CD4-positive, CD25-positive, alpha-beta regulatory T cell (primary cell): ENCODE measurements at regions not wholly inside any gene's neighbourhood (a gene's known extent, or its start where the extent isn't known, plus 50 kb on each side); places are given as distances from the start of the nearest gene placed in this dataset.
"Not testable (repeated sequence)": the region's sequence is repeated elsewhere in the genome, so short reads cannot be mapped to it uniquely, and the experiment has no call there.

Source experiments
- ATAC-seq, 2 donors: fragments of 150-1000 bp; cut with Tn5 transposase; one replicate each; pipeline ENCODE4 v1.10.0; 2021; ENCODE audit warnings: low read depth in 2 of 2, moderate number of reproducible peaks in 2 of 2, moderate library complexity in 1 of 2
- DNase-seq, 3 donors: peaks; one replicate each; pipeline versions ENCODE4 v3.0.0 to v3.0.0-alpha.2; 2012 to 2022; ENCODE audit warnings: mixed read lengths in 1 of 3
- H3K27ac ChIP-seq: one replicate; pipeline ENCODE4 v1.7.0; 2013; ENCODE audit warnings: mild to moderate bottlenecking, low read length; ENCODE audit not compliant: insufficient read depth, poor library complexity, severe bottlenecking
- H3K27me3 ChIP-seq: one replicate; pipeline ENCODE4 v1.7.0; 2013; ENCODE audit warnings: low read length; ENCODE audit not compliant: control insufficient read depth, insufficient read depth
- H3K36me3 ChIP-seq: one replicate; pipeline ENCODE4 v1.7.0; 2013; ENCODE audit warnings: mild to moderate bottlenecking, low read length, moderate library complexity; ENCODE audit not compliant: control insufficient read depth, insufficient read depth
- H3K4me1 ChIP-seq: 2 replicates; pipeline ENCODE4 v1.7.0; 2013; ENCODE audit warnings: mild to moderate bottlenecking, low read length; ENCODE audit not compliant: insufficient read depth, control insufficient read depth, poor library complexity, severe bottlenecking
- H3K4me3 ChIP-seq: one replicate; pipeline ENCODE4 v1.7.0; 2013; ENCODE audit warnings: low read depth, mild to moderate bottlenecking, low read length, moderate library complexity
- H3K9me3 ChIP-seq, 2 experiments: 1 replicate in 1 of 2; 2 replicates in 1 of 2; pipeline ENCODE4 v1.7.0; 2013; ENCODE audit warnings: low read length in 2 of 2, mild to moderate bottlenecking in 1 of 2, moderate library complexity in 1 of 2; ENCODE audit not compliant: control insufficient read depth in 2 of 2
- H3K27ac Mint-ChIP-seq, 3 donors: one replicate each; pipeline ENCODE4 v1.8.0; 2020 to 2022; ENCODE audit warnings: mild to moderate bottlenecking in 3 of 3, mixed read lengths in 3 of 3, moderate library complexity in 2 of 3
- H3K27me3 Mint-ChIP-seq: one replicate; pipeline ENCODE4 v1.8.0; 2022; ENCODE audit warnings: mild to moderate bottlenecking, mixed read lengths
- H3K36me3 Mint-ChIP-seq: one replicate; pipeline ENCODE4 v1.8.0; 2020; ENCODE audit warnings: mixed read lengths
- H3K4me1 Mint-ChIP-seq, 4 donors: one replicate each; pipeline ENCODE4 v1.8.0; 2020 to 2022; ENCODE audit warnings: mixed read lengths in 4 of 4, mild to moderate bottlenecking in 1 of 4
- H3K4me3 Mint-ChIP-seq, 4 donors: one replicate each; pipeline ENCODE4 v1.8.0; 2020 to 2022; ENCODE audit warnings: mild to moderate bottlenecking in 4 of 4, mixed read lengths in 4 of 4, moderate library complexity in 3 of 4
- H3K9me3 Mint-ChIP-seq, 7 donors: one replicate each; pipeline ENCODE4 v1.8.0; 2020 to 2022; ENCODE audit warnings: mixed read lengths in 7 of 7, mild to moderate bottlenecking in 3 of 7, moderate library complexity in 2 of 7

DNA sequence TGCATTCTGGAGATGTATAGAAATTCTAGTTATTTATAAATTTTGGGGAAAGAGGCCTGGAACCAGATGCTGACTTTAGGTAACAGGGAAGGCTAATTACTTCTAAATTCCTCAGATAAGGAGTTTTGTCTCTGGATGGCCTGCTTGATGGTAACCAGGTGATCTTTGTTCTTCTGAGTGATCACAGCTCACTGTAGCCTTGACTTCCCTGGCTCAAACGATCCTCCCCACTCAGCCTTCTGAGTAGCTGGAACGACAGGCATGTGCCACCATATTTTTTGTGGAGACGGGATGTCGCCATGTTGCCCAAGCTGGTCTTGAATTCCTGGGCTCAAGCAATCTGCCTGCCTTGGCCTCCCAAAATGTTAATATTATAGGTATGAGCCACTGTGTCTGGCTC lies 54.4 kb upstream of the MSH6 start:
- H3K27ac Mint-ChIP-seq, result no peak overlapping the region
- H3K9me3 Mint-ChIP-seq, result peaks cover 0 to 2% (median 0%) of the 10 kb centered on the region in 7 donors
- no peaks in the 10 kb centered on the region for H3K27me3 ChIP-seq
- H3K4me1 ChIP-seq, result no peaks in the 10 kb centered on the region
- no peak overlapping the region for H3K27ac ChIP-seq
- H3K4me3 Mint-ChIP-seq, result no peak overlapping the region
- no peaks in the 10 kb centered on the region for H3K36me3 Mint-ChIP-seq
- H3K36me3 ChIP-seq, result no peaks in the 10 kb centered on the region
- DNase-seq (no peak), ATAC-seq (no peak)
- no peak overlapping the region for H3K4me3 ChIP-seq
- peaks cover 4% of the 10 kb centered on the region for H3K27me3 Mint-ChIP-seq
- no peaks in the 10 kb centered on the region for H3K9me3 ChIP-seq
- H3K4me1 Mint-ChIP-seq, result no peaks in the 10 kb centered on the region

DNA sequence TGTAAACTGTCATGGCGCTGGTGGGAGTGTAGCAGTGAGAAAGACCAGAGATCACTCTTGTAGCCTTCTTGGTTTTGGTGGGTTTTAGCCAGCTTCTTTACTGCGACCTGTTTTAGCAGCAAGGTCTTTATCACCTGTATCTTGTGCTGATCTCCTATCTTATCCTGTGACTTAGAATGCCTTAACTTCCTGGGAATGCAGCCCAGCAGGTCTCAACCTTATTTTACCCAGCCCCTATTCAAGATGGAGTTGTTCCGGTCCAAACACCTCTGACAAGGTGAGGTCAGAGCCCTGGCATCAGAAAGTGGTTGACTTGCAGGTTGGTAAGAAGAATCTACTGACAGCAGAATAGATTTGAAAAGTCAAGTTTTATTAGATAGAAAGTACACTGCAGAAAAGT lies 55.0 kb upstream of the MSH6 start:
- Histone ChIP-seq H3K36me3 (no peaks in the 10 kb centered on the region), H3K4me1 (no peaks in the 10 kb centered on the region), H3K27ac (no peak overlapping the region), H3K4me3 (no peak overlapping the region), H3K9me3 (no peaks in the 10 kb centered on the region), H3K27me3 (no peaks in the 10 kb centered on the region)
- Mint-ChIP-seq H3K36me3 (no peaks in the 10 kb centered on the region), H3K9me3 (peaks cover 0 to 2% (median 0%) of the 10 kb centered on the region in 7 donors), H3K27ac (no peak overlapping the region), H3K4me3 (no peak overlapping the region), H3K27me3 (peaks cover 4% of the 10 kb centered on the region), H3K4me1 (no peaks in the 10 kb centered on the region)
- no peak for DNase-seq
- ATAC-seq, result no peak

DNA sequence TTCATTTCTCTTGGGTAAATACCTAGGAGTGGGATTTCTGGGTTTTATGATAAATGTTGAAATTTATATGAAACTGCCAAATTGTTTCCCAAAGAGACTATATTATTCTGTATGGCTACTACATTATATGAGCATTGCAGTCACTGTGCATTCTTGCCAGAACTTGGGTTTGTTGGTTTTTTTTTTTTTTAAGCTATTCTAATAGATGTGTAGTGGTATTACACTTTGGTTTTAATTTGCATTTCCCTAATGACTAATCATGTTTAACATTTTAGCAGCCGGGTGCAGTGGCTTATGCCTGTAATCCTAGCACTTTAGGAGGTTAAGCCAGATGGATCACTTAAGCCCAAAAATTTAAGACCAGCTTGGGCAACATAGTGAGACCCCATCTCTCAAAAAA lies 56.0 kb upstream of the MSH6 start:
- H3K27ac ChIP-seq, H3K36me3 Mint-ChIP-seq, ATAC-seq, DNase-seq, H3K4me3 ChIP-seq, H3K9me3 ChIP-seq, H3K27me3 Mint-ChIP-seq, H3K4me1 Mint-ChIP-seq, H3K27me3 ChIP-seq, H3K4me3 Mint-ChIP-seq, H3K4me1 ChIP-seq, H3K27ac Mint-ChIP-seq, H3K36me3 ChIP-seq, H3K9me3 Mint-ChIP-seq: not testable (repeated sequence)

DNA sequence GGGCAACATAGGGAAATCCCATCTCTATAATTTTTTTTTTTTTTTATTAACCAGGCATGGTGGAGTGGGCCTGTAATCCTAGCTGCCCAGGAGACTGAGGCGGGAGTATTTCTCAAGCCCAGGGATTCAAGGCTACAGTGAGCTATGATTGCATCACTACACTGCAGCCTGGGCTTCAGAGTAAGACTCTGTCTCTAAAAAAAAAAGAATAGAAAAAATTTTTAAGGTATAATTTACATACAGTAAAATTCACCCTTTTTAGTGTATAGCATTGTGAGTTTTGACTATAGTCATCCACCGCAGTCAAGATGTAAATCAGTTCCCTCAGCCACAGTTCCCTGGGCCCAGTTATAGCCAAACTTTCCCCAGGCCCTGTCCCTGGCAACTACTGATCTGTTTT lies 57.1 kb upstream of the MSH6 start:
- no peak for ATAC-seq
- Histone ChIP-seq H3K27ac (no peak overlapping the region), H3K9me3 (no peaks in the 10 kb centered on the region), H3K27me3 (no peaks in the 10 kb centered on the region), H3K36me3 (no peaks in the 10 kb centered on the region), H3K4me3 (no peak overlapping the region), H3K4me1 (no peaks in the 10 kb centered on the region)
- Mint-ChIP-seq H3K27me3 (peaks cover 8% of the 10 kb centered on the region), H3K4me3 (no peak overlapping the region), H3K27ac (no peak overlapping the region), H3K9me3 (peaks cover 0 to 2% (median 0%) of the 10 kb centered on the region in 7 donors), H3K4me1 (no peaks in the 10 kb centered on the region), H3K36me3 (no peaks in the 10 kb centered on the region)
- DNase-seq, result no peak

DNA sequence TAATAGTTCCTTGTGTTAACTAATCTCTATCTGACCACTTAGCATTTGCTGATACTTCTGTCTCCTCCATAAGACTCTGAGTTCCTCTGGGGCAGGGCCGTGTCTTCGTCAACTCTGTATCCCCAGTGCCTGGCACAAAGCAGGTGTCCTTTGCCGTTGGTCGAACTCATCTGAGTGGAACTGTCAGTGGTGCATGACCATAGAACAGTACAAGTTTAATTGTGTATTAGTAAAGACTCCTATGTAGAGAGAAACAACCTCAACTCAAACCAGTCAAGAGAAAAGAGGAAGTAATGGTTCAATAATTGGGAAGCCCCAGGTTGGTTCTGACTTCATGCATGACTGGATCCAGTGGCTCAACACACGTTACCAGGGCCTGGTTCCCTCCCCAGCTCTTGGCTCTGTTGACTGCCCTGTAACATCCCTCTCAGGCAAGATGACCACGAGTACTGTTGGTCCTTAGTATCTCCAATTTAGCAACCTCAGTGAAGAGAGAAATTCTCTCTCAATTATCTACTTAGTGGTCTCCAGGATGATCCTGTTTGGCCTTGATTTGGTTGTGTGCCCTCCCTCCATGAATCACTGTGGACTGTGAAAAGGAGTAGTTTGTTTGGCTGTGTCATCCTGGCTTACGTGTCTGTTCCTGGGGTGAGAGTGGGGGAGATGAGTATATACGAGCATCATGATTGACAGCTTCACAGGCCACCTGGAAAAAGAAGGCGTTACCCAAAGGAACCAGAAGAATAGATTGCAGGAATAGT lies 58.5 kb upstream of the MSH6 start:
- H3K4me3 Mint-ChIP-seq, result no peak overlapping the region
- peaks cover 0 to 2% (median 0%) of the 10 kb centered on the region in 7 donors for H3K9me3 Mint-ChIP-seq
- peak overlapping the region in 1 of 3 donors; percentile 15 for H3K27ac Mint-ChIP-seq
- H3K27ac ChIP-seq, result no peak overlapping the region
- DNase-seq, result no peak
- no peaks in the 10 kb centered on the region for H3K9me3 ChIP-seq
- no peak overlapping the region for H3K4me3 ChIP-seq
- no peaks in the 10 kb centered on the region for H3K36me3 ChIP-seq
- ATAC-seq, result peak; percentile 57 to 61
- H3K4me1 Mint-ChIP-seq, result no peaks in the 10 kb centered on the region
- H3K27me3 ChIP-seq, result no peaks in the 10 kb centered on the region
- H3K36me3 Mint-ChIP-seq, result no peaks in the 10 kb centered on the region
- no peaks in the 10 kb centered on the region for H3K4me1 ChIP-seq
- peaks cover 8% of the 10 kb centered on the region for H3K27me3 Mint-ChIP-seq

DNA sequence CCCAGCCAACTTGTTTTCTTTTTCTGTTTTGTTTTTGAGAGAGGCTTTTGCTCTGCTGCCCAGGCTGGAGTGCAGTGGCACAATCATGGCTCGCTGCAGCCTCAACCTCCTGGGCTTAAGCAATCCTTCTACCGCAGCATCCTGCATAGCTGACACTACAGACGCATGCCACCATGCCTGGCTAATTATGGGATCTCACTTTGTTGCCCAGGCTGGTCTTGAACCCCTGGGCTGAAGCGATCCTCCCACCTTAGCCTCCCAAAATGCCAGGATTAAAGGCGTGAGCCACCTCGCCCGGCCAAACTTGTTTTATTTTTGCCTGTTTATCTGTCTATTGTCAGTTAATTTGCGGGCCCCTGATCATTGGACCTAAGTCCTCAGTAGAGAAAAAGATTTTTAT lies 61.6 kb upstream of the MSH6 start:
- Histone ChIP-seq H3K4me3 (no peak overlapping the region), H3K27ac (no peak overlapping the region), H3K4me1 (no peaks in the 10 kb centered on the region), H3K27me3 (no peaks in the 10 kb centered on the region), H3K9me3 (no peaks in the 10 kb centered on the region), H3K36me3 (no peaks in the 10 kb centered on the region)
- Mint-ChIP-seq H3K4me3 (no peak overlapping the region), H3K36me3 (no peaks in the 10 kb centered on the region), H3K9me3 (peaks cover 0 to 4% (median 0%) of the 10 kb centered on the region in 7 donors), H3K27me3 (peaks cover 11% of the 10 kb centered on the region), H3K4me1 (no peaks in the 10 kb centered on the region), H3K27ac (no peak overlapping the region)
- DNase-seq (no peak), ATAC-seq (no peak)

DNA sequence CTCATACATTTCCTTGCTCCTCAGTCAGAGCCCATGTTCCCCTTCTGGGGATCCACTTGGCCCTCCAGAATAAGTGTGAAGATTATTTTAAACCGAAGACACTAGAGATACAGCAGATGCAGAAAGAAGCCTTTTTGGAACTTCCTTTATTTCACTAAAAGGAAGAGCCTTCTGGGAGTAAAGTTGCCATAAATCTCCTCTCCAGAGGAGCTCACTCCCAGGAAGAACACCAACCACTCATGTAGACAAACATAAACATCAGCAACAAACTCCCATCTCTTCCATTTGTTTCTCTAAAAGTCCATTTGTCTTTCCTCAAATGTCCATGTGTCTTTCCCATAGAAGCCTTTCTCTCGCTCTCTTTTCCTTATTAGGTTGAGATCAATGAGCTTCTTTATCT lies 62.4 kb upstream of the MSH6 start:
- H3K4me1 ChIP-seq, result no peaks in the 10 kb centered on the region
- Mint-ChIP-seq H3K27me3 (peaks cover 11% of the 10 kb centered on the region), H3K4me3 (no peak overlapping the region), H3K4me1 (no peaks in the 10 kb centered on the region), H3K36me3 (no peaks in the 10 kb centered on the region), H3K9me3 (peaks cover 0 to 4% (median 0%) of the 10 kb centered on the region in 7 donors), H3K27ac (no peak overlapping the region)
- no peak overlapping the region for H3K4me3 ChIP-seq
- H3K36me3 ChIP-seq, result no peaks in the 10 kb centered on the region
- no peak for DNase-seq
- H3K27me3 ChIP-seq, result no peaks in the 10 kb centered on the region
- H3K9me3 ChIP-seq, result no peaks in the 10 kb centered on the region
- ATAC-seq, result no peak
- H3K27ac ChIP-seq, result no peak overlapping the region

DNA sequence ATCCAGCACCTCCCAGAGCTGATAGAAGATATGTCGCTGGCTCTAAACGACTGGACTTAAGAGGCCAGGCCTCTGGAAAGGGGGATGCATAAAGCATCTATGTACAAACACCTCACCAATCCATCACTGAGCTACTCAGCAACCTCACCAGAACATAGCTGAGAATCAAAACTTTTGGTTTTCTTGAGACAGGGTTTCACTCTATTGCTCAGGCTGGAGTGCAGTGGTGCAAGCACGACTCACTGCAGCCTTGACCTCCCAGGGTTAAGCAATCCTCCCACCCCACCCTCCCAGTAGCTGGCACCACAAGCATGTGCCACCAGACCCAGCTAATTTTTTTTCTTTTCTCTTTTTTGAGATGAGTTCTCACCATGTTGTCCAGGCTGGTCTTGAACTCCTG lies 62.9 kb upstream of the MSH6 start:
- Histone ChIP-seq H3K4me1 (no peaks in the 10 kb centered on the region), H3K27ac (no peak overlapping the region), H3K27me3 (no peaks in the 10 kb centered on the region), H3K36me3 (no peaks in the 10 kb centered on the region), H3K9me3 (no peaks in the 10 kb centered on the region), H3K4me3 (no peak overlapping the region)
- Mint-ChIP-seq H3K9me3 (peaks cover 0 to 4% (median 0%) of the 10 kb centered on the region in 7 donors), H3K27me3 (peaks cover 11% of the 10 kb centered on the region), H3K4me1 (no peaks in the 10 kb centered on the region), H3K27ac (no peak overlapping the region), H3K4me3 (no peak overlapping the region), H3K36me3 (no peaks in the 10 kb centered on the region)
- ATAC-seq (no peak), DNase-seq (no peak)
